Inferior parietal cortex (tissue), 1 donor: ENCODE measurements at regions not wholly inside any gene's neighbourhood (a gene's known extent, or its start where the extent isn't known, plus 50 kb on each side); places are given as distances from the start of the nearest gene placed in this dataset.
"Not testable (repeated sequence)": the region's sequence is repeated elsewhere in the genome, so short reads cannot be mapped to it uniquely, and the experiment has no call there.

Source experiments
- DNase-seq: peaks from one replicate; pipeline ENCODE4 v3.0.0-alpha.2; 2016; ENCODE audit errors: extremely low spot score

DNA sequence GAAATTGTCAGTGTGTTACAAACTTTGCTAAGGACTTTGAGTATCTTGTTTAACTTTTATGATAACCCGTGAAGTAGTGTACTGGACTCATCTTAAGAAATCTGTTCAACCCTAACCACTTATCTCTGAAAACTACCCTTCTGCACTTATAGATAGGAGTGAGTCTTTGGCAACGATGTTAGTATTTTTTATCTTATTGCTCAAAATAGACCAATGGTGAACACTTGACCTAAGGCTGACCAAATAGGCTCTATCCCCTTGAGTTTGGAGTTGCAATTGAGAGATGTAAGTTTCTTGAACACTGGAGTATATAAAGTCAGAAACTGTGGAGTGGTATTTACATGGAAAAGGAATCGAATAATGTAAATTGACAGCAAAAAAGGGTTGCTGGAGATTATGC, 786.1 kb downstream of the TMTC2 start:
- DNase-seq = no peak

DNA sequence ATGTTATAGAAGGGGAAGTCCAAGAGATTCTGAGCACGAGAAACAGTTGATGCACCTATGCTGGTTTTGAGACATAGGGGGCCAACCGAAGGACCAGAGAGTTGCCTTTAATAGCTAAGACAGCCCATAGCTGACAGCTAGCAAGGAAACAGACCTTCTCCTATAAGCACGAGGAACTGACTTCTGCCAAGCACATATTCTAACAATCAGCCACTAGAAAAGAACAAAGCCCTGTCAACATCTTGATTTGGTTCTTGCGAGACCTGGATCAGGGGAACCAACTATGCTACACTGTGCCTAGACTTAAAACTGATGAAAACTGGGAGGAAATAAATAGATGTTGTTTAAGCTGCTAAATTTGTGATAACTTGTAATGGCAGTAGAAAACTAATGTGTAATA, 785.6 kb downstream of the TMTC2 start:
- no peak for DNase-seq

DNA sequence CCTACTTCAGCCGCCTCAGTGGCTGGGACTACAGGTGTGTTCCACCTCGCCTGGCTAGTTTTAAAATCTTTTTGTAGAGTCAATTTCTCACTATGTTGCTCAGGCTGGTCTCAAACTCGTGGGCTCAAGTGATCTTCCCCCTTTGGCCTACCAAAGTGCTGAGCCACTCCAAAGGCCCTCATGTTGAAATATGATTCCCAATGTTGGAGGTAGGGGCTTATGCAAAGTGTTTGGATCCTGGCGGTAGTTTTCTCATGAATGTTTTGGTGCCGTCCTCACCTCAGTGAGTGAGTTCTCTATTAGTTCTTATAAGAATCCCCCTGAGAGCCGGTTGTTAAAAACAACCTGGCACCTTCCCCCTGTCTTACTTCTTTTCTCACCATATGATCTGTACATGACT, 784.6 kb downstream of the TMTC2 start:
- DNase-seq = no peak

DNA sequence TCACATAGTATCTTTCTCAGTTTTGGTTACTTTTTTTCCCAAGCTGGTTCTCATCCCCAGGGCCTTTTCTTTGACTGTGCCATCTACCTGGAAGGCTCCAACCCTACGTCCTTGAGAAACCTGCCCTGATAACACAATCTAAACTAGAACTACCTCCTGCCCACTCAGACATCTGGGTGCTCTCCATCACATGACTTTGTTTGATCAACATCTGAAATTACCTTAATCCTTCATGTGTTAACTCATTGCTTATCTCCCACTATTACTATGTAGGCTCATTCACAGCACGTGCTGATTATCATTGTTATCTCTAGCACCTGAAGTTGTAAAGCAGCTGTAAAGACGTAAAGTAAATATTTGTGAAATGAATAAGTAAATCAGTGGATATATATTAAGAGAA, 784.0 kb downstream of the TMTC2 start:
- no peak for DNase-seq

DNA sequence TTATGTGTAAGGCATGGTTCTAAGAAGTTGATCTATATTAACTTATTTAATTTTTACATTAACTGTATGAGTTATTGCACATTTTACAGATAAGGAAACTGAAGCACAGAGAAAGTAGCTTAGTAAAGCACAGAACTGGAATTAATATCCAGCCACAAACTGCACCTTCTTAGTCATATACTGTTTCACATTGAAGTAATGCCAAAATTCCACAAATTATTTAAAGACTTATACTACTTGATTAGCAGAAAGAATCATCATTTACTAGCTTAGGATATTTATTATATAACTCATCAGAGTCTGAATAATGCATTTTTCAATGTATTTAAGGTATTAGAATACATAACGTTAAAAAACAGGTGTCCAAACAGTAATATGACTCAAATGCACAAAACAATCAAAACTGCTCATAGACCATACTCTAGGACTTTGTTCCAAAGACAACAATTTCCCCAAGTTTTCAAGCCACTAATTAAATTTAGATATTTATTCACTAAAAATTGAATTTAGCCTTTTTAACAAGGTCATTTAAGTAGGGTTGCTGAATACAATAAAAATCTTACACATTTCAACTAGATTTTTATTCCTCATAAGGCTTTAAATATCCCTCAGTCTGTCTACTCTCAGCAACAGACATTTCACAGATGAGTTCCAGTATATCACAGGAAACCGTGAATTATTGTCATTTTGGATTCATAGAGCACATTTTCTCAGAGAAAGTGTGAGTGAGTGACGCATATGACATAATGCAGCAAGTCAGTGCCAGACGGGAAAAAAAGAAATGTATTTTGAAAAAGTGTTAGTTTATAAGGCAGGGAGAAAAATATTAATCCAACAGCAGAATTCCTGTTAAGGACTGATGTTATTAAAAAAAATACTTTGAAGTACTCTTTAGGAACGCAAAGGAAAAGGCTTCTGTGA, 782.5 kb downstream of the TMTC2 start:
- DNase-seq = no peak

DNA sequence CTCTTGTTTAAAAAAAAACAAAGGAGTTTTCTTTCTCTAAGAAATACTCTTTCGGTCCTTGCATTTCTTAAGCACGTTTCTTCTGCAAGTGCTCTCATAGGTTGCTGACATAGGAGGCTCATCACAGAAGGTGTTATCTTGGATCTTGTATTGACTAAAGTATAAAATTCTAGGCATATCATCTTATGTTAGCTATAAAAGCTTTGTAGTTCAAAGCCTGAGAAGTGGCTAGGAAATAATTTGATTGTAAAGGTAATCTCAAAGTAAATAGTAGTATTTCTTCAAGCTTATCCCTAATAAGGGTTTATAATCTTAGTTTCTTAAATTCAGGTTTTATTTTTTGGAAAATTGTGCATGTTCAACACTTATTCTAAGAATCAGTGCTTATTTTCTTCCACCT, 778.9 kb downstream of the TMTC2 start:
- no peak for DNase-seq

DNA sequence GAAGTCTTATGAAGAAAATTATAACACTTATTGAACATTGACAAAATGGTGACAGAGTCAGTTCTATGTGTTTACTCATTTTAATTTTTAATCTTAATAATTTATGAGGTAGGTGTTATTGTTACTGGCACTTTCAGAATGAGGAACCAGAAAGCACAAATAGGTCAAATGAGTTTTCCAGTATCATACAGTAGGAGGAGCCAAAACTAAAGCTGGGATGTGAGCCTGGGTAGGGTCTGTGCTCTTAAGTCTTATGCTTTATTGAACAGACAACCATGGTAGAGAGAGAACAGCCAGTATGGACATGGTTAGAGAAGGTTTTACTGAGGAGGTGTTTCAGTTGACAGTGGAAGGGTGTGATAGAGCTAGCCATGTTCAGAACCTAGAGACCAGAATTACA, 775.7 kb downstream of the TMTC2 start:
- DNase-seq = no peak

DNA sequence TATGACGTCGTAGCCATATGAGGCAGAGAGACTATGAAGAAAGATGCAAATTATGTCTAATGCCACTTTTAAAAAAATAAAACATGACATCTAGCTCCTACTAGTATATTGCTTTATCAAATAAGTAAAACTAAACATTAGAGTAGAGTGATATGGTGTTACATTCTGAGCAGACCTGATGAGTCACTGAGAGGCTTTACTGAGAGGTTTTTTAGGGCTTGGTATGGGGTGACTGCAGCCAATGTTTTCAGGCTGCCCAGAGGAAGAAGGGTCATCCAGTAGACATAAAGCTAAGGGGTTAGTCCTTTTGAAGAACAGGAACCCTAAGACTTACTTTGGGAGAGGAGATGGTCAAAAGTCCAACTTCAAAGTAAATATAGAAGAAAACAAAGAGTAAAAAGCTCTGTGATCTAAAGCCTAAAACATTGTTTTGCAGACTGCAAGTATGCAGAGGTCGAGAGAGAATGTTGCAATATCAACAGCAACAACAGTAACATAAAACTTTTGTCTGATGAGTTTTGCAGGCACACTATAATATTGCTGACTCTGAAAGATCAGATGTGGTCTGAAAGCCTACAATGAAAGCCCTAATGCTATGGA, 774.7 kb downstream of the TMTC2 start:
- no peak for DNase-seq

DNA sequence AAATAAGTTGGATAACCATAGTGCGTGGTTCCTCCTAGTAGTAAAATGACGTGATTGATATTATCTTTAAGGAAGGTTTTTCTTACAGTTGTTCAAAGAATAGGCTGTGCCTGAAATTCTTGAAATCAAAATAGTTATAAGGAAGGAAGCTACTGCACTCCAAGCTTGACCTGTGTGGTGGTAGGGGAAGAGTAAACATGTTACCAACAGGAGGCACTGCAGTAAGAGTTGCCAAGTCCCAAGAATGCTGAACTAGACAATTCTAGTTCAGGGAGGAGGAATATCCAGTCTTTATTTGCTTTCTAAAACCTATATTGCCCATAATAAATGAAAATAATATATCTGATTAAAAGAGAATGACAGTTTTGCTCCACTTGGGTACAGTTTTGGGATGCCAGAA, 764.5 kb downstream of the TMTC2 start:
- DNase-seq = no peak

DNA sequence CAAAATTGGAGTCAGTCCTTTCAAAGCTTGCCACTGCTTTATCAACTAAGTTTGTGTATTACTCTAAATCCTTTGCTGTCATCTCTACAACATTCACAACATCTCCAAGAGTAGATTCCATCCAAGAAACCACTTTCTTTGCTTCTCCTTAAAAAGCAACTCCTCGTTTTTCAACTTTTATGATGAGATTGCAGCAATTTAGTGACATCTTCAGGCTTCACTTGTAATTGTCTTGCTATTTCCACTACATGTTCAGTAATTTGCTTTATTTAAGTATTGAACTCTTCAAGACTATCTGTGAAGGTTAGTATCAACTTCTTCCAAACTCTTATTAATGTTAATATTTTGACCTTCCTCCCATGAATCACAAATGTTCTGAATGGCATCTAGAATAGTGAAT, 747.9 kb downstream of the TMTC2 start:
- DNase-seq = no peak

DNA sequence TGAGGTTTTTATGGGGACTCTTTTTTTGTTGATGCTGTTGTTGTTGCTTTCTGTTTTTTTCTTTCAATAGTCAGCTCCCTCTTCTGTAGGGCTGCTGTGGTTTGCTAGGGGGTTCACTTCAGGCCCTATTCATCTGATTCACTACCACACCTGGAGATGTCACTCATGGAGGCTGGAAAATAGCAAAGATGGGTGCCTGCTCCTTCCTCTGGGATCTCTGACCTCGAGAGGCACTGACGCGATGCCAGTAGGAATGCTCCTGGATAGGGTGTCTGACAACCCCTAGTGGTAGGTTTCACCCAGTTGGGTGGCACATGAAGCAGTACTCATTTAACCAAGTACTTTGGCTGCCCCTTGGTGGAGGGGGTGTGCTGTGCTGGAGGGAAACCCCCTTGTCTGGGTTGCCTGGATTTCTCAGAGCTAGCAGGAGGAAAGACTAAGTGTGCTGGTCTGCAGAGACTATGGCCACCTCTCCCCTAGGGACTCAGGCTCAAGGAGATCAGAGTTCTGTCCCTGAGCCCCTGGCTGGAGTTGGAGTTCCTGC, 745.5 kb downstream of the TMTC2 start:
- no peak for DNase-seq

DNA sequence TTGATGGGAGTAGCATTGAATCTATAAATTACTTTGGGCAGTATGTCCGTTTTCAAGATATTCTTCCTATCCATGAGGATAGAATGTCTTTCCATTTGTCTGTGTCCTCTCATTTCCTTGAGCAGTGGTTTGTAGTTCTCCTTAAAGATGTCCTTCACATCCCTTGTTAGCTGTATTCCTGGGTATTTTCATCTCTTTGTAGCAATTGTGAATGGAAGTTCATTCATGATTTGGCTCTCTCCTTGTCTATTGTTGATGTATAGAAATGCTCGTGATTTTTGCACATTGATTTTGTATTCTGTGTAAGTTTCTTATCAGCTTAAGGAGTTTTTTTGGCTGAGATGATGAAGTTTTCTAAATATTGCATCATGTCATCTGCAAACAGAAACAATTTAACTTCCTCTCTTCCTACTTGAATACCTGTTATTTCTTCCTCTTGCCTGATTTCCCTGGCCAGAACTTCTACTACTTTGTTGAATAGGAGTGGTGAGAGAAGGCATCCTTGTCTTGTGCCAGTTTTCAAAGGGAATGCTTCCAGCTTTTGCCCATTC, 741.0 kb downstream of the TMTC2 start:
- DNase-seq = not testable (repeated sequence)

DNA sequence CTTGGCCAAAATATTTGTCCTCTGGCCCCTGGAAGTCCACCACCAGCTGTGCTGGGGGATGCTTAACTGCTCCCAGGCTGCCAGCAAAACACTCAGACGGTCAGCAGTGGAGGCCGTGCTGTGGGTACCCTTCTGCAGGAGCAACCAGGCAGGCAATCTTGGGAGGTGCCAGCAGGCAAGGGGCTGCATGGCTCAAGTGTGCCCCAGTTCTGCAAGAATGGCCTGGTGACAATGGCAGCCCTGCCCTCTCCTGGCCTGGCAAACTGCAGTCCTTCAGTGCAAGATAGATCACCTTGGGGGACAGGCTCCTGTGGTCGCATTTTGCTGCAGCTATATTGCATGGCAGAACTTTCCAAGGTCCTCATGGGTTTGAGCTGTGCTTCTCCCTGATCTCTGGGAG, 728.3 kb downstream of the TMTC2 start:
- DNase-seq = no peak

DNA sequence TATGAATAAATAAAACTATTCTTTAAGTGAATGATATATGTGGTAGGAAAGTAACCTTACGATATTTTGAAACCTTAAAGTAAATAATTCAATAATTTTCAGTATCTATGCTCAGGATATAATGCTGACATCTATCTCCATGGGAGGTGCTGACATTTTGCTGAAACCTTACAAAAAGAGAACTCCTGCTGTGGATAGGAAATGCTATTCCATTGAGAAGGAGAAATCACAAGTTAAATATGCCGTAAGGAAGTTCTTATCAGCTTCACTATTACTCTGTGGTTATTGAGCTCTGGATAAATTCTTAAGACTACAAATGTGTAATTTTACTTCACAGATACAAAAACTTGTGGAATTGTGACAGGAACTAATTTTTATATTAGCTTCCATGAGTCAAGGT, 722.1 kb downstream of the TMTC2 start:
- DNase-seq = no peak

DNA sequence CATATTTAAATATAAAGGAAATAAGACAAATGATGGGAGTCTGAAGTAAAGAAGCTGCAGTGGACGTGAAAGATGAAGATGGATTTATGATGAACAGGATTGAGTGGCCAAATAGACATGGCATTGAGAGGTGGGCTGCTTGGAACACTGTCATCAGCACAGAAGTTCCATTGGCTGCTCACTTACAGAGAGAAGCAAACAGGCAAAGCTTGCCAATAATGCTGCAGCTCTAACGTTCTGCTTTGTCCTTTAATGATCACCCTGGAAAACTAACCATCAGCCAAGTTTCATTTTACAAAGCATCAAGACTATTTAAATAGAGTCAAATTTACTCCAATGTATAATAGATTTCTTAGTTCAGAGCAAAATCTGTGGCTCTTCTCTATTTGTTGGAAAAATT, 721.4 kb downstream of the TMTC2 start:
- no peak for DNase-seq

DNA sequence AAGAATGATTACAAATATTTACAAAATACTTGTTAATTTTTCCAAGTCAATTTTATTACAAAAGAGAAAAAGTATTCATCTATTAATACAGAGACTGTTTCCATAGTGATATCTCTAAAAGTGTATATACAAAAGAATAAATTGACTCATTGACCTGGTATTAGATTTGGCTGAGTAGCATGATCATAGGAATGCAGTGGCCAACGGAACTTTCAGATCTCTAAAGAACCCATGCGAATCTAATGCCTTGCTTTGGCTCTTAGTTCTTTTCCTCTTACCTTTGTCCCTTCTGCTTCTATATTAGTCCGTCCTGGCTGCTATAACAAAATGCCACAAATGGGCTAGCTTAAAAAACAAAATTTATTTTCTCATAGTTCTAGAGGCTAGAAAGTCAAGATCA, 717.8 kb downstream of the TMTC2 start:
- no peak for DNase-seq

DNA sequence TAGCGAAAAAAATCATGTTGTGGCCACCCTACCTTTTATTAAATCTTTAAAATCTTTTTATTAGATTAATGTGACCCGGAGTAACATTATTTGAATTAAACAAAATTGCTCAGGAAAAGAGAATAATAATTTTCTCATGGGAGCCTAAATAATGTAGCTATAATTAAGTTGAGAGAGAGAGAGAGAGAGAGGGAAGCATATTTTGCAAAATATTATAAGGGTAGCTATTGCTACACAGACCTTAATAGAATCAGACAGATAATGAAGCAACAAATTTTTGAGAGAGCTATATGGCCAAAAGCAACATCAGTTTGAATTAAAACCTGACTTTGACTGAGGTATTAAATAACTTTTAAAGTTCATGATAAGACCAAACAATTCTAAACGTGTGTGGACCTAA, 703.5 kb downstream of the TMTC2 start:
- no peak for DNase-seq

DNA sequence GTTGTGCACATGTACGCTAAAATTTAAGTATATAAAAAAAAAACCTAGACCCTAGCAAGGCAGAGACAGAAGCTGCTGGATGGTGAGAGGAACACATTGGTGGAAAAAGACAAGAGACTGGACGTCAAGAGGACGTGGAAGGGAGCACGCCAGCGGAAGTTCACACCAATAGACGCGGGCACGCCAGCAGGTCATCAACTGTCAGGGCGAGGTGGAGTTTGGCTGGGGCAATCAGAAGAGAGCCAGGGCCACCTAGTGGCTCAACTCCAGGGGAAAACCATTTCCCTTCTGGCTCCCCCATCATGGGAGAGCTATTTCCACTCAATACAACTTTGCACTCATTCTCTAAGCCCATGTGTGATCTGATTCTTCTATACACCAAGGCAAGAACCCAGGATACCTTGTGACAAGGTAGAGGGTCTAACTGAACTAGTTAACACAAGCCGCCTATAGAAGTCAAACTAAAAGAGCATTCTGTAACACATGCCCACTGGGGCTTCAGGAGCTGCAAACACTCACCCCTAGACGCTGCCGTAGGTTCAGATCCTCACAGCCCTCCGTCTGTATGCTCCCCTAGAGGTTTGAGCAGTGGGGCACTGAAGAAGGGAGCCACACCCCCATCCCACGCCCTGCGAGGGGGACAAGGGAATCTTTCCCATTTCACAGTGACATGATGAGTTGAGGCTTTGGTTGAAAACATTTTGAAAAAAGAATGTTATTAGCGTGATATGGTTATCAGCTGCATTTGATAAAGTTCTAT, 702.7 kb downstream of the TMTC2 start:
- DNase-seq = no peak

DNA sequence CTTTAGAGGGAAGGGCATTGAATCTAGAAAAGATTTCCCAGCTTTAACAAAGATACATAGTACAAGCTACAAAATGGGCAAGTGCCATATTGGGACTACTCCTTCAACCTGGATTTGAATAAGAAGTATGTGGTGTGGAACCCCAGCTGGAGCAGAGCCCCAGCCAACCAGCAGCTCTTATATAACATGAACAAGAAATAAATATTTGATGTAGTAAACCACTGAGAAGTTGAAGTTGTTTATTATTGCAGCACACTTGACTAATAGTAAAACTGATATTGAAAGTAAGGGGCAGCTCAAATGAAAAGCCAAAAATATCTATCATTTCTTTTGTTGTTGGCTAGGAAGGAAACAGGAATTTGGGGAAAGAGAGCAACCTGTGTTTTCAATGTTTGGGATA, 701.8 kb downstream of the TMTC2 start:
- DNase-seq = no peak

DNA sequence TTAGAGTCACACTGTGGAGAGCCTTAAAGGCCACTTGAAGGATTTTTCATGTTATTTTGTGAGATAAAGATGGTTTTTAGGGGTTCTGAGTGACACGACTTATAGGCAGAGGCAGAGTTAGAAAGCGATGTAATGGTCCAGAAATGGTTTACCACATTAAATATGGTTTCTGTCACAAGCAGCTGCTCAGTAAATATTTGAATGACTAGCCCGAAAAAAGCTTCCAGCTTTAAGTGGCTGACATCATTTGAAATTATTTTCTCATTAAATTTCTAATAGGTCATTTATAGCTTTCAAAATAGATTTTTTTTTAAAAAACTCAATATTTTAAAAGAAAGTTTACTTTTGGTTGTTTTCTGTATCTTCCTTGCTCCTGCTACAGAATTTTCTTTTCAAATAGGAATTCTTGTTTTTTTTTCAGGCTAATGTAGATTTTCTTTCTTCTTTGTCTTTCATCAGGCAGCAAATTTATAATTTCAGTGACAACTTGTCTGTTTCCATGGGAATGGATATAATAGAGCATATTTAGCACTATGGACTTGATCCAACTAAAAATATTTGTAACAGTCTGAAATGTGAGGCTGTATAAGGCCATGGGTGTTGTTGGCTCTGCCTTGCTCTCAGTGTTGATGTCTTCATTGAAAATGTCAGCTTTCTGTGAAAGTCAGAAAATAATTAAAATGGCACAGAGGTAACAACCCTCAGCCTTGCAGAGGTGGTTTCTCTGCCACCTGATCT, 700.0 kb downstream of the TMTC2 start:
- no peak for DNase-seq

DNA sequence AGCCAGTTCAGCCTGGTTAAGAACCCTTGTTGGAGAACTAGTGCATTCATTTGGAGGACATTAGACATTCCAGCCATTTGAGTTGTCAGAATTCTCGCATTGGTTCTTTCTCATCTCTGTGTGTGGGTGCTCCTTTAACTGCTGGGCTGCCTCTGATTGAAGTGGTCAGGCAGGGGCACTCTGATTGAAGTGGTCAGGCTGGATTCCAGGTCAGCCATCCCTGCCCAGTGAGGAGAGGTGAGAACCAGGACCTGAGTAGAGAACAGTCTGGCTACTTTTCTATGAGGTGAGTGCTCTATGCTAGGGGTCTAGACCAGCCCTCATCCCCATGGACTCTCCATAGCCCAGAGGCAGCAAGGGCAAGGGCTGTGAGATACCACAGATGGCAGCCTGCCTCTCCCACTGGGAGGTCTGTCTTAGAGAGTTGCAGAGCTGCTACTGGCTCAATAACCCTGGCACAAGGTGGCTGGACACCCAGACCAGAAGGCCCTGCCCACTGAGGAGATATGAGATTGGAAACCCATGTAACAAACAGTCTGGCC, 691.6 kb downstream of the TMTC2 start:
- DNase-seq = no peak
